ENCODE measurements at regions not wholly inside any gene's neighbourhood (a gene's known extent, or its start where the extent isn't known, plus 50 kb on each side); places are given as distances from the start of the nearest gene placed in this dataset.

GRCh38 chr7:33701927-33702326 is 203.4 kb upstream of the BMPER start:
- no peak for DNase-seq

- DNase-seq: no peak
These were observed 202.8 kb upstream of the BMPER start for GRCh38 chr7:33702514-33703054.

DNA sequence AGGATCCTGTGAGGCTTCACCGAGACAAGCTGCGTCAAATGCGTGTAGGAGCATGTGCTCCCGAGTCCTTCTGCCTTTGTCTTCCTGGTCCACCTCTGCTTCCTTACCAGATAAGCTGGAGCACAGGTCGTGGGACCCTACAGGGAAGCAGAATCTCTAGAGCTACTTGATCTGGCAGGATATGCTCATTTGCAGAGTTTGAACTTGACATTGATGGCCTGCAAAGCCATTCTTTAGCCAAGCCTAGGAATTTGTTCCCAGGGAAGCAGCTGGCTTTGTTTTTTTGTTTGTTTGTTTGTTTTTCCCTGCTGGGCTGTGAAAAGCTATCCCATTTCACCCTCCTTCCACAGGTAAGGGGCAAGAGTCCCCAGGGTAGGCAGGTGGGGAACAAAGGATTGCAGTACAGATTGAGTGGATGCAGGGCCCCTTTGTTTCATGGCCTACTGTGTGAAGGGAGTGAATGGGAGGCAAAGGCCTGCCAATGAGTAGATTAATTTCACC is 200.0 kb upstream of the BMPER start:
- no peak for DNase-seq

DNA sequence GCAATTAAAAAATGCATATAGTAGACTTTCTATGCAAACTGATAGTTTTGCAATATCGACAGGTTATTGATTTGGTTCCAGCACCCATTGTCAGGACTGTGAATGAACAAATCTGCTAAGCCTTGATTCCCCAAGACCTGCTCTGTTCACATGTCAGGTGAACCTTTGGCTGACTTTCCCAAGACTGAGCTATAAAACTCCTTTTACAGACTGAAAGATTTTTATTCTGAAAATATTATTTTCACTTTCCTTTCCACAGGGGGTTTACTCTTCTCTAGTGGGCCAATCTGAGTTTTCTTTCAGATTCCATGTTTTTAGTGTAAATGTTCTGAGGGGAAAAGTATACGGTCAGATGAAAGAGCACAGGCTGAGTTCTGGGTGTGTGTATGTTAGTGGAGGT is 199.2 kb upstream of the BMPER start:
- DNase-seq: no peak

- no peak for DNase-seq
These were observed 198.6 kb upstream of the BMPER start for GRCh38 chr7:33706771-33707200.

GRCh38 chr7:33707427-33707826 is 197.9 kb upstream of the BMPER start:
- no peak for DNase-seq

GRCh38 chr7:33710608-33711007 is 194.7 kb upstream of the BMPER start:
- DNase-seq: no peak

- DNase-seq: no peak
These were observed 193.9 kb upstream of the BMPER start for GRCh38 chr7:33711231-33712019.

DNA sequence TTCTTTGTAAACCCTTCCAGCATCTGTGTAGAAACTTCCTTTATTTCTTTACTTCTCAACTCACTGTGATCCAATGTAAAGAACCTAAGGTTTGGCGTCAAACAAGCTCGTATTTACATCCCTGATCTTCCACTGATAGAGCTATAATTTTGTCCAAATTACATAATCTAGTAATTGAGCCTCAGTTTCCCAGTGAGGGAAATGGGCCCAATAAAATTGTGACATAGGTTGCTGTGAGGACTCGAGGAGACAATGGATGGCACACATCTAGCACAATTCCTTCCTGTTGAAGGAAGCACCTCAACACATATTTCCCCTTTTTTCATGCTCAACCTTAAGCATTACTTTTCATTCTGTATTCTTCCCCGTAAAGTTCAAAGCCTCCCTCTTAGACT is 193.3 kb upstream of the BMPER start:
- DNase-seq: no peak

DNA sequence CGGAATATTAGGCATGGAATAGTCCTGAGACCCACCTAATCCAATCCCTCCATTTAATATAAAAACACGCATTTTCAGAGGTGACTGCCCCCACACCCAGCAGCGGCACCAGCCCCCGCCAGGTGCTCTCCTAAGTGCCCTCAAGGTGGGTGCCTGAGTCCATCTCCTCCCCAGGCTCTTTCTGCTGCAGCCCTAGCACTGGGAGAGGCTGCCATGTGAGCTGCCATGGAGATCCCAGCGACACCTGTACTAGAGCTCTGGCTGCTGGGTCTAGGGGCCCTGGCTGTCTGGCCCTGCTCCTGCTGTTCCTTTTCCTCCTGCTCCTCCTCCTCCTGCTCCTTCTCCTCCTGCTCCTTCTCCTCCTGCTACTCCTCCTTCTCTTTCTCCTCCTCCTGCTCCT is 191.1 kb upstream of the BMPER start:
- DNase-seq: no peak

DNA sequence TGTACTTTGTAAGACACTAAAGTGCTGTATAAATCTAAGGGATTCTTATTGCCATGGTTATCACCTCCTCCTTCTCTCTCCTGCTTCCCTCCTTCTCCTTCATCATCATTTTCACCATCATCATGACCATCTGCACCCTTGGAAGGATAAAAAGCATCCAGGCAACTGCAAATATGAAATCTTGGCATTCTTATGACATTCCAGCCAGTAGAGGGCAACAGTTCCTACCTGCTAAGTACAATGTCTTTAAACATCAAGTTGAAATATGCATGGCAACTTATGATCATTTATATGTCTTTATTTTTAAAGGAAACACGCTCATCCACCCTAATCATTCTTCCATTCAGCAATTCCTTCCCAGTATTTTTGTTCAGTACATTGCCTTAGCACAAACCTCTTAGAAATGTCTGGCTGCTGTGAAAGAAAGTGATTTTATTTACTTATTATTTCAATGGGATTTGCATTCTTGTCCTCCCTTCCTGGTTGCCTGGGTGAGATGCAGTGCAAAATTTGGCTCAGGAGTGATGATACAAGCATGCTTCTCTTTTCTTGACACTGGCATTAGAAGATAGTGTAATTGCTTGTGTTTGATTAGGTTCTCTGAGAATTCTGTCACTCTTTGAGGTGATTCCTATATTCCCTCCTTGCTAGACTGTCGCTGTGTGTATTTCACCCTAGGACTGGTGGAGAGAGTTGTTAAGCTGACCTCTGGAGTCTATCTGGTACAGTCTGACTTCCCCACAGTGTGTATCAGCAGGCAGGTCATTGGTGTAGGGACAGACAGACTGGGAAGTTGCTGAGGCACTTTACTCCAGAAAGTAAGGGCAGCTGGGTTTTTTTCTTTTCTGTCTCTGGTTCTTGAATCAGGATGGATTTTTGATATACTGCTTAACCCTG is 188.5 kb upstream of the BMPER start:
- peak; percentile 7 to 27 for DNase-seq

DNA sequence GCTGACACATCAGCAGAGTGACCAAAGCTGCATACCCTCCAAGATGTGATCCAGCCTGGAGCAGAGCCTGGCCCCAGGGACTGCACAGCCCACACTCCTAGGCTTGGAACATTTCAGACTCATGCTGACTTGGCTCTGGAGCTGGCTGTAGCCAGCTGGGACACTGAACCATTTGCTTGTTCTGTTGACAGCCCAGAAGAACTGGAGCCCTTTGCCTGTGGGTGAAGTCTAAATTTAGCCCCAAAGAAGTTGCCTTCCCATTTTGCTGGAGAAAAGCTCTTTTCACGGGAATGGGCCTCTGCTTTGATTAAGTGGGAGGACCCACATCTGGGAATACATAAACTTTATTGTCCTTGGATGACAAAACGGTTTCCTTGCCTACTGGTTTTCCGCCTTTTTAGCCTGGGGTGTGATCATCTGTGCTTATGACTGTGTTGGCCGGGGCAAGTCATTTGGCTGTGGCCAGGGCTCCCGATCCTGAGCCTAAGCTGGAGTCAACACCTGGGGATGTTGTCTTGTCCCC is 186.2 kb upstream of the BMPER start:
- DNase-seq: peak in 1 of 2 experiments; percentile 5

- no peak for DNase-seq
These were observed 185.2 kb upstream of the BMPER start for GRCh38 chr7:33720139-33720538.

- no peak for DNase-seq
These were observed 184.5 kb upstream of the BMPER start for GRCh38 chr7:33720870-33721269.

- no peak for DNase-seq
These were observed 183.4 kb upstream of the BMPER start for GRCh38 chr7:33721895-33722294.

DNA sequence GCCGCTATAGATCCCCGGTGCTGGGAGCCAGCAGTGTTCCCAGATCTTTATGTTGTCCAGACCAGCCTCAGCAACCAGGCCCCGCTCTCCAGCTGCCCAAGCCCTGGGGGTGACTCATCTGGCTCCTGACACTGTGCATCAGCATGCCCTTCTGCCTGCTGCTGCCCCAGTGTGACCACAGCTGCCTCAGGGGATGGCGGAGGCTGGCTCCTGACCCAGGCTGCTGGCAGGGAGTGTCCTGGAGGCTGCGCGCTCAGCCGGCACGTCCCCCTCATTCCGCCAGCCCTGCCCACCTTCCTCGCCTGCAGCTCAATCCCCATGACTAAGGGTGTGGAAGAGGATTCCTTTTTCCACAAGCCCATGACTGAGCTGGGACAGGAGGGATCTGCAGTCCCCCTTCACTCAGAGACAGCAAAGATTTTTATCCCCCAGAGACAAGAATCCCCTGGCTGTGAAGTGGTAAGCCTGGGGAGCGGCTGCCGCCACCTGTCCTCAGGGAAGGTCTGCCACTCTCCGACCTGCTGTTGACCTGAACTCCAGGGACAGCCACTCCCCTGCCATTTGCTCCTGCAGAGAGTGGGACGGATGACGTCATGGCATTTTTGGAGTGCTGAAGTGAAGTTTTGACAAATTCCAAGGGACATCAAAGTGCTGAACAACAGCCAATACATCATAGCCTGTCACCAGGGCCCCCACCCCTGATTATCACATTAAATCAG is 182.8 kb upstream of the BMPER start:
- no peak for DNase-seq

DNA sequence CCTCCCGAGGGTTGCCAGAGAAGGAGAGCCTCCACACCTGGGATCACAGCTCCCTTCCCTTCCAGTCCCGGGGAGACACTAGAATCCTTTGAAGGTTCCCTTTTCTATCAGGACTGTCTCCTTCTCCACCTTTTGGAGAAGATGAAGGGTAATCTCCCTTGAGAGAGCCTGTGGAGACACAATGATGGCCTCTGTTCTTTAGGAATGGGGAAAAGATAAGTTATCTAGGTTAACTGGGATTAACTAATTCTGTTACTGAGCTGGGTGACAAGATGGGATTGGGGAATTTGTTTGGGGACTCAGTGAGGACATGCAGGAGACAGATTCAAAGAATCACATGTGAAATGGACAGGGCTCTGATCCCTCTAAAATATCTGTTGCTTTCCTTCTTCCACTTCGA is 181.1 kb upstream of the BMPER start:
- DNase-seq: no peak

- no peak for DNase-seq
These were observed 180.0 kb upstream of the BMPER start for GRCh38 chr7:33725111-33726025.

GRCh38 chr7:33726582-33726981 is 178.8 kb upstream of the BMPER start:
- no peak for DNase-seq

- no peak for DNase-seq
These were observed 178.0 kb upstream of the BMPER start for GRCh38 chr7:33727315-33727714.

DNA sequence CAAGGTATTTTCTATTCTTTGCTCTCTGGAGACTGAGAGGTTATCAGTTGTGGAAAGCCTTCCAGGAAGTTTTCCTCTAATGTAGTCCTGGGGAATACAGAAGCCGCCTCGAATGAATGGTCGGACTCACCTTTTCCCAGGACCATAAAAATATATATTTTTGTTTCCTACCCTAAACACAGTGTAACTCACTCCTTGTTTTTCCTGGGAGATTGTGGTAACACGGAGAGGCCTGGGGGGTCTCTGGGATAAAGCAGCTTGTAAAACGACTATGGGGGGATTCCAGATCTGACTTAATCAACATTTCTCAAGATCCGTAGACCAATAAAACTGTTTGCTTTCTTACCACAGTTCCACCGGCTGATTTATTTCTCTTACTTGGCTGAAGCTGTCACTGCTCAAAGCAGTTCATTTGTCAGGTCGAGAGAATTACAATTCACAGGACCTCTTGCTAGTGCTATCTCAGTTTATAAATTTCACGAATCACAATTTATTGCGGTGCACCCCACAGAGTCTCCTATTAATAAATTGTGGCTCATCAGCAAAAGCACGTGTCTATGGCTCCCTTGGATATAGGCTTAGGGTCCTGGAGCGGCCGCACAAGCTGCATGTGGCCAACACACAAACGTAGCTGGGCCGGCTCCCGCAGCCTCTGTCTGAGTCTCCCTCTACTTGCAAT is 176.3 kb upstream of the BMPER start:
- no peak for DNase-seq

All from NCI-H446 (cell line).